GM12878 (cell line): ENCODE measurements at regions not wholly inside any gene's neighbourhood (a gene's known extent, or its start where the extent isn't known, plus 50 kb on each side); places are given as distances from the start of the nearest gene placed in this dataset.
A peak's percentile ranks its signal among the peaks of the same experiment; 100 is the strongest.

ENCODE experiments used
- ATAC-seq: fragments of 200-7000 bp; cut with Tn5 transposase; 3 replicates; pipeline ENCODE4 v1.9.1; 2020; ENCODE audit warnings: mild to moderate bottlenecking, moderate library complexity
- BruUV-seq: library from RNA; stranded (reverse); fragments of 400-500 nt; replicated peaks from 2 replicates; lab custom pipeline; 2021; lab: Mats Ljungman, UMichigan
- CTCF ChIA-PET: fragments of 300-600 bp; sonication (Branson Sonifier 250); formaldehyde crosslinking; extraction: SDS; loops from one replicate; lab custom pipeline; 2021; ENCODE audit warnings: inconsistent platforms; lab: Yijun Ruan, JAX
- POLR2A ChIA-PET: fragments of 350-600 bp; formaldehyde crosslinking; extraction: SDS; loops from one replicate; lab custom pipeline; 2021; ENCODE audit warnings: inconsistent platforms; lab: Charles Lee
- RAD21 ChIA-PET: fragments of 300-600 bp; sonication (Branson Sonifier 250); formaldehyde crosslinking; loops from one replicate; lab custom pipeline; 2023; ENCODE audit warnings: antibody characterized with exemption; ENCODE audit not compliant: unreplicated experiment; lab: Charles Lee
- SMC1A ChIA-PET: fragments of 300-600 bp; sonication (Branson Sonifier 250); formaldehyde crosslinking; loops from one replicate; lab custom pipeline; 2023; ENCODE audit not compliant: unreplicated experiment, uncharacterized antibody; lab: Charles Lee
- DNase-seq: peaks from one replicate; pipeline ENCODE4 v3.0.0-alpha.2; 2011; ENCODE audit warnings: low read depth, low spot score
- FAIRE-seq: peaks from 3 replicates; lab custom pipeline; 2011; peaks lifted over from hg19 to GRCh38; lab: Jason Lieb, UNC
- H2AFZ ChIP-seq: 2 replicates; pipeline ENCODE4 v1.6.0; 2011; ENCODE audit warnings: low read depth, low read length, control low read depth; ENCODE audit not compliant: control insufficient read depth
- H3K27ac ChIP-seq: 2 replicates; pipeline ENCODE4 v1.5.1; 2011; ENCODE audit warnings: control low read depth; ENCODE audit not compliant: control insufficient read depth, insufficient read depth
- H3K27me3 ChIP-seq, 2 experiments: replicated peaks in 1 of 2; 2 replicates each; pipeline versions ENCODE4 v1.6.0 to v1.6.1; 2011; ENCODE audit warnings: low read length in 1 of 2; ENCODE audit not compliant: control insufficient read depth in 2 of 2, insufficient read depth in 2 of 2
- H3K36me3 ChIP-seq, 2 experiments: 2 replicates each; pipeline ENCODE4 v1.5.1; 2011; ENCODE audit warnings: low read length in 1 of 2; ENCODE audit not compliant: control insufficient read depth in 2 of 2, insufficient read depth in 2 of 2
- H3K4me1 ChIP-seq: 2 replicates; pipeline ENCODE4 v1.6.1; 2011; ENCODE audit warnings: mild to moderate bottlenecking, low read length, moderate library complexity, mixed read lengths; ENCODE audit not compliant: control insufficient read depth, insufficient read depth
- H3K4me2 ChIP-seq: 2 replicates; pipeline ENCODE4 v1.6.0; 2011; ENCODE audit warnings: control low read depth; ENCODE audit not compliant: control insufficient read depth, insufficient read depth
- H3K4me3 ChIP-seq: fragments of 200-600 bp; sonication (generic); 2 replicates; pipeline ENCODE4 v1.5.1; 2016
- H3K79me2 ChIP-seq: 2 replicates; pipeline ENCODE4 v1.6.0; 2011; ENCODE audit warnings: low read length; ENCODE audit not compliant: control insufficient read depth, insufficient read depth
- H3K9ac ChIP-seq: 2 replicates; pipeline ENCODE4 v1.8.0; 2011; ENCODE audit warnings: low read length, control low read depth, mixed read lengths; ENCODE audit not compliant: control insufficient read depth, insufficient read depth
- H3K9me3 ChIP-seq: replicated peaks from 3 replicates; pipeline ENCODE4 v1.5.1; 2011; ENCODE audit warnings: mild to moderate bottlenecking, low read length; ENCODE audit not compliant: control insufficient read depth, insufficient read depth
- H4K20me1 ChIP-seq: 2 replicates; pipeline ENCODE4 v1.6.0; 2011; ENCODE audit not compliant: control insufficient read depth, insufficient read depth
- BHLHE40 ChIP-seq, 2 experiments: fragments of 450-650 bp in 1 of 2; IDR thresholded peaks; 2 replicates each; pipeline ENCODE4 v1.6.1; 2011 to 2017; ENCODE audit warnings: low read depth in 2 of 2, borderline replicate concordance in 1 of 2, improper control_type of control experiment in 1 of 2, low read length in 1 of 2, mild to moderate bottlenecking in 1 of 2
- CREB1 ChIP-seq: IDR thresholded peaks from 2 replicates; pipeline ENCODE4 v1.6.1; 2012; ENCODE audit warnings: low read depth, mild to moderate bottlenecking, inconsistent platforms
- EED ChIP-seq: sonication (generic); IDR thresholded peaks from 2 replicates; pipeline ENCODE4 v1.6.1; 2016; ENCODE audit warnings: antibody characterized with exemption, low read depth
- IKZF2 ChIP-seq, 2 experiments: fragments of 450-650 bp; IDR thresholded peaks; 2 replicates each; pipeline ENCODE4 v1.6.1; 2017; ENCODE audit warnings: mild to moderate bottlenecking in 2 of 2, moderate library complexity in 2 of 2
- NR2C2 ChIP-seq: IDR thresholded peaks from 2 replicates; pipeline ENCODE4 v1.6.1; 2011; ENCODE audit warnings: borderline replicate concordance, low read depth; ENCODE audit not compliant: control insufficient read depth, insufficient read length
- PAX5 ChIP-seq: IDR thresholded peaks from 2 replicates; pipeline ENCODE4 v1.6.1; 2011; ENCODE audit warnings: low read depth, low read length, borderline replicate concordance
- RB1 ChIP-seq: fragments of 450-650 bp; formaldehyde crosslinking; IDR thresholded peaks from 2 replicates; pipeline ENCODE4 v1.6.1; 2017; ENCODE audit warnings: mild to moderate bottlenecking, borderline replicate concordance
- RUNX3 ChIP-seq: IDR thresholded peaks from 2 replicates; pipeline ENCODE4 v1.6.1; 2012; ENCODE audit warnings: low read length, inconsistent platforms
- SPI1 ChIP-seq: IDR thresholded peaks from 2 replicates; pipeline ENCODE4 v1.6.1; 2011; ENCODE audit warnings: low read depth, mild to moderate bottlenecking, low read length, moderate library complexity, borderline replicate concordance; ENCODE audit not compliant: insufficient read depth
- TCF12 ChIP-seq: IDR thresholded peaks from 2 replicates; pipeline ENCODE4 v1.6.1; 2011; ENCODE audit warnings: low read depth, mild to moderate bottlenecking, low read length
- TCF3 ChIP-seq: IDR thresholded peaks from 2 replicates; pipeline ENCODE4 v1.6.1; 2012; ENCODE audit warnings: low read depth, mild to moderate bottlenecking, low read length, borderline replicate concordance; ENCODE audit not compliant: insufficient read depth
- ZBED1 ChIP-seq: IDR thresholded peaks from 2 replicates; pipeline ENCODE4 v1.6.1; 2016; ENCODE audit warnings: borderline replicate concordance
- WGBS: methylation state at CpG from one replicate; pipeline ENCODE4 v1.1.6; 2016; ENCODE audit warnings: low lambda C conversion rate; ENCODE audit not compliant: insufficient replicate concordance, insufficient coverage; ENCODE audit errors: missing lambda C conversion rate; 5-methylcytosine and 5-hydroxymethylcytosine counted together
- in situ Hi-C: fragments of 300-500 bp; cut with MboI; formaldehyde crosslinking; loops from 9 replicates; pipeline ENCODE4 v1.14.3; 2018; ENCODE audit warnings: mixed read lengths
- intact Hi-C: fragments of 100-400 bp; cut with micrococcal nuclease; formaldehyde crosslinking; loops from one replicate; pipeline ENCODE4 v1.14.2; 2022; ENCODE audit not compliant: unreplicated experiment

- Histone ChIP-seq H3K27me3 (peaks cover 2 to 5% of the 10 kb centered on the region in 2 experiments; a peak in 3 of 4 replicates), H3K79me2 (no peaks in the 10 kb centered on the region), H3K9me3 (no peaks in the 10 kb centered on the region), H2AFZ (no peak overlapping the region), H3K27ac (no peak overlapping the region), H3K4me1 (no peaks in the 10 kb centered on the region), H3K4me2 (no peak overlapping the region)
- RAD21 ChIA-PET = interaction anchor here (1.0 to 1.4 kb wide), 4 partner anchors 9 to 231 kb away, joined by 3 to 4 read pairs (median 3); no protein-coding TSS in a partner anchor
- ATAC-seq = peak; percentile 96
- in situ Hi-C loops = no loop called here
- WGBS = 17% methylated on average over 5 of the region's 5 CpGs
- POLR2A ChIA-PET = no interaction called here
- BruUV-seq = no TSS peak
- CTCF ChIA-PET = interaction anchor here (1.9 kb wide), 1 partner anchor 9 kb away, joined by 4 read pairs; no protein-coding TSS in a partner anchor
- TF ChIP-seq BHLHE40 (IDR thresholded peaks at IDR 0.05; ENCODE audit: borderline replicate concordance in 1 of 2, low read depth in 2 of 2, low read length in 1 of 2) (peak; percentile 13 to 29; a peak in 1 of 4 replicates), CREB1 (no peak), RB1 (no peak), TCF12 (peak; percentile 66), EED (peak; percentile 52), PAX5 (peak; percentile 46; the same call in 1 of the 2 replicates), TCF3 (peak; percentile 68; the same call in 1 of the 2 replicates), NR2C2 (no peak), SPI1 (peak; percentile 75), IKZF2 (IDR thresholded peaks at IDR 0.05) (peak in 1 of 2 experiments; percentile 18; a peak in 1 of 4 replicates), RUNX3 (peak; percentile 84), ZBED1 (no peak)
- TF ChIP-seq, all 136 proteins: peak for 8
- intact Hi-C loops = no loop called here
- peak; percentile 68 for FAIRE-seq
- no peak for DNase-seq
- Histone ChIP-seq H3K4me3 (no peak overlapping the region), H3K36me3 (no peaks in the 10 kb centered on the region), H3K9ac (no peak overlapping the region), H4K20me1 (no peaks in the 10 kb centered on the region)
- SMC1A ChIA-PET = interaction anchor here (1.0 kb wide), 1 partner anchor 14 kb away, joined by 3 read pairs; no protein-coding TSS in a partner anchor
Measured at GRCh38 chr3:194084284-194084683, 51.7 kb upstream of the HES1 start.
